OCI-LY7 (cell line): ENCODE measurements at regions not wholly inside any gene's neighbourhood (a gene's known extent, or its start where the extent isn't known, plus 50 kb on each side); places are given as distances from the start of the nearest gene placed in this dataset.
"Not testable (repeated sequence)": the region's sequence is repeated elsewhere in the genome, so short reads cannot be mapped to it uniquely, and the experiment has no call there.

Experiments
- BruUV-seq: library from RNA; stranded (reverse); fragments of 400-500 nt; replicated peaks from 2 replicates; lab custom pipeline; 2021; lab: Mats Ljungman, UMichigan
- CTCF ChIA-PET: fragments of 300-600 bp; sonication (Branson Sonifier 250); formaldehyde crosslinking; loops from one replicate; lab custom pipeline; 2022; ENCODE audit warnings: antibody characterized with exemption; ENCODE audit not compliant: unreplicated experiment; lab: Charles Lee
- POLR2A ChIA-PET: fragments of 300-600 bp; sonication (Branson Sonifier 250); formaldehyde crosslinking; loops from one replicate; lab custom pipeline; 2022; ENCODE audit warnings: antibody characterized with exemption; lab: Charles Lee
- DNase-seq: peaks from one replicate; pipeline ENCODE4 v3.0.0-alpha.2; 2015; ENCODE audit warnings: low spot score
- H2AFZ ChIP-seq: fragments of 200-600 bp; sonication (generic), shearing (Covaris generic); 2 replicates; pipeline ENCODE4 v1.6.1; 2014; ENCODE audit warnings: mild to moderate bottlenecking, antibody characterized with exemption, low read length, moderate library complexity
- H3K27ac ChIP-seq: fragments of 200-600 bp; sonication (generic); 2 replicates; pipeline ENCODE4 v1.5.1; 2014; ENCODE audit warnings: mixed run types, low read depth, mild to moderate bottlenecking, moderate library complexity, low read length, inconsistent platforms; ENCODE audit not compliant: poor library complexity, severe bottlenecking
- H3K36me3 ChIP-seq: fragments of 200-600 bp; sonication (generic); 2 replicates; pipeline ENCODE4 v1.6.1; 2014; ENCODE audit warnings: mild to moderate bottlenecking, antibody characterized with exemption, low read length, moderate library complexity, mixed read lengths; ENCODE audit not compliant: insufficient read depth
- H3K4me1 ChIP-seq: fragments of 200-600 bp; sonication (generic); 2 replicates; pipeline ENCODE4 v1.5.1; 2014; ENCODE audit warnings: mild to moderate bottlenecking, low read length; ENCODE audit not compliant: insufficient read depth, poor library complexity, severe bottlenecking
- H3K4me2 ChIP-seq: fragments of 200-600 bp; sonication (generic); 2 replicates; pipeline ENCODE4 v1.6.1; 2014; ENCODE audit warnings: mild to moderate bottlenecking, low read length
- H3K4me3 ChIP-seq: fragments of 200-600 bp; sonication (generic); 2 replicates; pipeline ENCODE4 v1.5.1; 2014; ENCODE audit warnings: mild to moderate bottlenecking, low read depth, low read length; ENCODE audit not compliant: poor library complexity, severe bottlenecking
- H3K79me2 ChIP-seq: fragments of 200-600 bp; sonication (generic); 2 replicates; pipeline ENCODE4 v1.6.1; 2016; ENCODE audit warnings: low read depth, mild to moderate bottlenecking, low read length, moderate library complexity, mixed read lengths; ENCODE audit not compliant: insufficient read depth
- H3K9me2 ChIP-seq: fragments of 200-600 bp; sonication (generic); 2 replicates; pipeline ENCODE4 v1.6.1; 2016; ENCODE audit warnings: mild to moderate bottlenecking, low read length, mixed read lengths; ENCODE audit not compliant: insufficient read depth
- H3K9me3 ChIP-seq: fragments of 200-600 bp; sonication (generic); 2 replicates; pipeline ENCODE4 v1.6.1; 2014; ENCODE audit warnings: mild to moderate bottlenecking, mixed run types, low read length, mixed read lengths
- H4K20me1 ChIP-seq: fragments of 200-600 bp; sonication (generic); 2 replicates; pipeline ENCODE4 v1.6.1; 2014; ENCODE audit warnings: mild to moderate bottlenecking, antibody characterized with exemption, low read length, moderate library complexity, mixed read lengths; ENCODE audit not compliant: insufficient read depth
- CTCF ChIP-seq: fragments of 200-600 bp; sonication (generic); conservative IDR thresholded peaks from 2 replicates; pipeline ENCODE4 v1.5.1; 2014; ENCODE audit warnings: mild to moderate bottlenecking, antibody characterized with exemption, low read length, moderate library complexity, mixed read lengths
- EZH2phosphoT487 ChIP-seq: fragments of 200-600 bp; sonication (generic); IDR thresholded peaks from 2 replicates; pipeline ENCODE4 v1.6.1; 2018; ENCODE audit warnings: low read depth, borderline replicate concordance, mild to moderate bottlenecking, mixed run types, antibody characterized with exemption, low read length, moderate library complexity, mixed read lengths
- intact Hi-C: fragments of 100-400 bp; cut with micrococcal nuclease; formaldehyde crosslinking; loops from one replicate; pipeline ENCODE4 v1.10.0; 2022; ENCODE audit not compliant: unreplicated experiment

- BruUV-seq = no TSS peak
- ChIA-PET CTCF (no interaction called here), POLR2A (no interaction called here)
- Histone ChIP-seq H2AFZ (no peak overlapping the region), H3K9me3 (no peaks in the 10 kb centered on the region), H3K4me1 (peaks cover 18% of the 10 kb centered on the region), H3K4me2 (no peak overlapping the region), H3K4me3 (no peak overlapping the region), H3K27ac (no peak overlapping the region), H4K20me1 (no peaks in the 10 kb centered on the region), H3K79me2 (no peaks in the 10 kb centered on the region), H3K9me2 (no peaks in the 10 kb centered on the region), H3K36me3 (no peaks in the 10 kb centered on the region)
- TF ChIP-seq CTCF (no peak), EZH2phosphoT487 (no peak)
- intact Hi-C loops = no loop called here
- DNase-seq = no peak
Observed at GRCh38 chr1:173364827-173365226, 112.3 kb upstream of the PRDX6 start.

- H3K4me3 ChIP-seq = no peak overlapping the region
- no peak overlapping the region for H3K4me2 ChIP-seq
- no peaks in the 10 kb centered on the region for H3K36me3 ChIP-seq
- CTCF ChIA-PET = no interaction called here
- H2AFZ ChIP-seq = no peak overlapping the region
- POLR2A ChIA-PET = no interaction called here
- H3K27ac ChIP-seq = no peak overlapping the region
- no peaks in the 10 kb centered on the region for H3K9me2 ChIP-seq
- intact Hi-C loops = no loop called here
- no peaks in the 10 kb centered on the region for H3K79me2 ChIP-seq
- no peaks in the 10 kb centered on the region for H3K9me3 ChIP-seq
- BruUV-seq = no TSS peak
- H4K20me1 ChIP-seq = no peaks in the 10 kb centered on the region
- no peak for DNase-seq
- TF ChIP-seq CTCF = no peak
- TF ChIP-seq EZH2phosphoT487 = no peak
- H3K4me1 ChIP-seq = peaks cover 13% of the 10 kb centered on the region
Observed at GRCh38 chr1:173365341-173365740, 111.8 kb upstream of the PRDX6 start.

GRCh38 chr1:173367136-173367535 lies 110.0 kb upstream of the PRDX6 start:
- H2AFZ ChIP-seq = no peak overlapping the region
- intact Hi-C loops = no loop called here
- no peaks in the 10 kb centered on the region for H3K36me3 ChIP-seq
- no peaks in the 10 kb centered on the region for H3K9me3 ChIP-seq
- no peaks in the 10 kb centered on the region for H3K9me2 ChIP-seq
- H3K4me3 ChIP-seq = no peak overlapping the region
- H4K20me1 ChIP-seq = no peaks in the 10 kb centered on the region
- ChIA-PET CTCF (no interaction called here), POLR2A (interaction anchor here (1.0 kb wide), 1 partner anchor 10 kb away, joined by 3 read pairs; no protein-coding TSS in a partner anchor)
- no TSS peak for BruUV-seq
- DNase-seq = no peak
- no peak for TF ChIP-seq CTCF
- TF ChIP-seq EZH2phosphoT487 = no peak
- H3K4me2 ChIP-seq = no peak overlapping the region
- H3K79me2 ChIP-seq = no peaks in the 10 kb centered on the region
- no peaks in the 10 kb centered on the region for H3K4me1 ChIP-seq
- H3K27ac ChIP-seq = no peak overlapping the region

GRCh38 chr1:173370586-173370985 lies 106.5 kb upstream of the PRDX6 start:
- H3K9me2 ChIP-seq, H3K4me3 ChIP-seq, CTCF ChIA-PET, H3K9me3 ChIP-seq, H3K4me2 ChIP-seq, BruUV-seq, H3K27ac ChIP-seq, H3K79me2 ChIP-seq, DNase-seq, H3K4me1 ChIP-seq, H4K20me1 ChIP-seq, intact Hi-C loops, POLR2A ChIA-PET, H2AFZ ChIP-seq, H3K36me3 ChIP-seq: not testable (repeated sequence)

GRCh38 chr1:173376065-173376464 lies 101.1 kb upstream of the PRDX6 start:
- H2AFZ ChIP-seq, H3K4me1 ChIP-seq, H3K9me3 ChIP-seq, H3K4me3 ChIP-seq, H3K79me2 ChIP-seq, BruUV-seq, DNase-seq, H4K20me1 ChIP-seq, intact Hi-C loops, H3K9me2 ChIP-seq, H3K4me2 ChIP-seq, CTCF ChIA-PET, H3K36me3 ChIP-seq, H3K27ac ChIP-seq: not testable (repeated sequence)
- POLR2A ChIA-PET = interaction anchor here (1.0 to 1.5 kb wide), 2 partner anchors 100 to 116 kb away, joined by 3 read pairs; no protein-coding TSS in a partner anchor
